ENCODE measurements at regions not wholly inside any gene's neighbourhood (a gene's known extent, or its start where the extent isn't known, plus 50 kb on each side); places are given as distances from the start of the nearest gene placed in this dataset.

- no peaks in the 10 kb centered on the region for H3K79me1 ChIP-seq (ENCODE audit: low read depth in 1 of 2, low read length in 2 of 2)
- WGBS, 2 experiments (ENCODE audit: extremely low coverage in 2 of 2, insufficient read length in 1 of 2): no CpG with 5 or more reads among the region's 3 CpGs
- peaks cover 4% of the 10 kb centered on the region for H3K4me1 ChIP-seq (ENCODE audit: control insufficient read depth, insufficient read depth, low read length)
- no peaks in the 10 kb centered on the region for H3K36me3 ChIP-seq (ENCODE audit: control insufficient read depth, insufficient read depth, low read length)
- no peaks in the 10 kb centered on the region; the same call in 1 of the 2 replicates for H3K27me3 ChIP-seq (ENCODE audit: control insufficient read depth, insufficient read depth, low read length)
- no peak overlapping the region for H3K23ac ChIP-seq (ENCODE audit: low read depth, low read length)
- H4K5ac ChIP-seq (ENCODE audit: low read depth, low read length): no peak overlapping the region
- peaks cover 1% of the 10 kb centered on the region for H3K9me1 ChIP-seq (ENCODE audit: insufficient read depth, low read length)
- H2BK120ac ChIP-seq (ENCODE audit: low read depth, low read length): no peak overlapping the region
- ATAC-seq (ENCODE audit: low read depth) (no peak), DNase-seq (no peak)
- H4K8ac ChIP-seq (ENCODE audit: low read depth in 2 of 2, low read length in 2 of 2): no peak overlapping the region
- intact Hi-C loops (cut with micrococcal nuclease): no loop called here
- H2AK9ac ChIP-seq (replicated peaks; ENCODE audit: low read depth, low read length, poor library complexity): no peak overlapping the region
- no peak overlapping the region for H3K27ac ChIP-seq (ENCODE audit: insufficient read depth, low read length)
- no peak overlapping the region for H3K14ac ChIP-seq (replicated peaks; ENCODE audit: low read depth, low read length)
- in situ Hi-C loops (cut with MboI; ENCODE audit: low sequenced_read_pairs): no loop called here
- no peak overlapping the region for H2AFZ ChIP-seq (replicated peaks; ENCODE audit: low read length, poor library complexity)
- no peak overlapping the region for H3K4ac ChIP-seq (ENCODE audit: low read depth, low read length)
- H3K4me2 ChIP-seq (ENCODE audit: low read depth, low read length): no peak overlapping the region
- no peak overlapping the region for H3K18ac ChIP-seq (ENCODE audit: low read depth, low read length)
- H3K9me3 ChIP-seq (ENCODE audit: control insufficient read depth, insufficient read depth, low read length): no peaks in the 10 kb centered on the region
- H3K4me3 ChIP-seq (ENCODE audit: insufficient read depth, low read depth, low read length): no peak overlapping the region
- H4K20me1 ChIP-seq (ENCODE audit: insufficient read depth, low read length): no peaks in the 10 kb centered on the region
- ChIA-PET CTCF (no interaction called here), POLR2A (ENCODE audit: unreplicated experiment) (no interaction called here)
- H2BK5ac ChIP-seq (ENCODE audit: low read depth, low read length, poor library complexity, severe bottlenecking): no peak overlapping the region
- no peak overlapping the region for H3K9ac ChIP-seq (ENCODE audit: low read depth, low read length)
- H4K91ac ChIP-seq (ENCODE audit: insufficient read depth, low read depth, low read length): no peak overlapping the region
- TF ChIP-seq CEBPB (IDR thresholded peaks at IDR 0.05; ENCODE audit: low read depth, low read length): peak; percentile 83
- no peak for TF ChIP-seq POLR2A (IDR thresholded peaks at IDR 0.05; ENCODE audit: low read depth, low read length)
- H2AK5ac ChIP-seq (ENCODE audit: low read depth, low read length): no peak overlapping the region
- H2BK20ac ChIP-seq (ENCODE audit: low read depth, low read length): no peak overlapping the region
- no TSS peak for BruUV-seq (replicated peaks)
- no peak overlapping the region for H2BK15ac ChIP-seq (ENCODE audit: low read depth, low read length)
- dilution Hi-C loops (cut with HindIII; ENCODE audit: low sequenced_read_pairs, unreplicated experiment): no loop called here
- no peak overlapping the region for H3K56ac ChIP-seq (ENCODE audit: extremely low read depth, insufficient read depth, low read length)
These were observed 255.6 kb downstream of the RDH14 start for GRCh38 chr2:18304849-18305248.

All from IMR-90 (cell line).